ENCODE measurements at regions not wholly inside any gene's neighbourhood (a gene's known extent, or its start where the extent isn't known, plus 50 kb on each side); places are given as distances from the start of the nearest gene placed in this dataset.
"Not testable (repeated sequence)": the region's sequence is repeated elsewhere in the genome, so short reads cannot be mapped to it uniquely, and the experiment has no call there.

DNA sequence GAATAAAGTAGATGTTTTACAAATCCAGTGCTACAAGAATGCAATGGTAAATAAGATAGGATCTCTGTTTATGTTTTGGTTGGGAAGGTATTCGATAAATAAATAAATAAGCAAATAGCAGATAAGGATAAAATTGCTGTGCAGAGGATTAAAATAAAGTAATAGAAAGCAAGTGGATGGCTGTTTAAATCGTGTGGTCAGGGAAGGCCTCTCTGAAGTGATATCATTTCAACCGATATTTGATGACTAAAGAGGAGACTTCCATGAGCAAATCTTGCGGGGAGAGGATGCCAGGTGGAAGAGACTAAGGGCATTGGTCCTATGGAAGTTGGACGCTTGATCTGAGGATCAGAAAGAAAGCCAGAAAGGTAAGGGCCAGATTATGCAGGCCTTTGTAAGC lies 92.0 kb upstream of the CCN2 start:
- DNase-seq = no peak

DNA sequence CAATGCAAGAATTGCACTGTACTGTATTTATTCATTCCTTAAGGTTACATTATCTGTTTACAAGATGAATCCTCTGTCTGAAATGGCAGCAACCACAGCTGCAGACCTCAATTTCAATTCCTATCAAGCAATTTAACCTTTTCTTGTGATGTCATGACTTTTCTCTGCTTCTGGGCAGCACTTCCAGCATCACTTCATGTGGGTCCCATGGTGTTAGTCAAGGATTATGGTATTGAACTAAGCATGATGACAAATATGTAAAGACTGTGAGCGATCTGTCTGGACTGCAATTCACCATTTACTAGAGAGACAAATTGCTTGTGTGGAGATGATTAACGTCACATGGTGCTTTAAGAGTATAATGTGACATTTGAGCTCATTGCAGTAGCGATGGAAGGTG lies 90.5 kb upstream of the CCN2 start:
- DNase-seq = peak; percentile 74

DNA sequence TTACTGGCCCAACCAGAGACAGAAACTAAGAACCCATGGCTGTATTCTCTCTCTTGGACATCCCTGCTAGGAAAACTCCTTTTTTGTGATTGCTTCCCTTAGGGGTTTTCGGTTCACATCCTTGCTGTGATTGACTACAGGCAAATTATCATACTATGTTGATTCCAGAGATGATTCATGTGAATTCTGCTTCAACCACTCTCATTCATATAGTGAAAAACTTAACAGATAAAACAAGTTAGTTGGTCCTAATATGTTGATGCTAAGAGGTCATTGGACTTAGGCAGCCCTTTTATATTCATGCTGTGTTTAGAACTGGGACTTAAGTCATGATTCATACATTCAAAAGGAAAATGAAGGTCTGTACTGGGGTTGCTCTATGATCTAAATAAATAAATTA lies 76.9 kb upstream of the CCN2 start:
- DNase-seq = no peak

GRCh38 chr6:132025468-132025867 lies 74.3 kb upstream of the CCN2 start:
- no peak for DNase-seq

DNA sequence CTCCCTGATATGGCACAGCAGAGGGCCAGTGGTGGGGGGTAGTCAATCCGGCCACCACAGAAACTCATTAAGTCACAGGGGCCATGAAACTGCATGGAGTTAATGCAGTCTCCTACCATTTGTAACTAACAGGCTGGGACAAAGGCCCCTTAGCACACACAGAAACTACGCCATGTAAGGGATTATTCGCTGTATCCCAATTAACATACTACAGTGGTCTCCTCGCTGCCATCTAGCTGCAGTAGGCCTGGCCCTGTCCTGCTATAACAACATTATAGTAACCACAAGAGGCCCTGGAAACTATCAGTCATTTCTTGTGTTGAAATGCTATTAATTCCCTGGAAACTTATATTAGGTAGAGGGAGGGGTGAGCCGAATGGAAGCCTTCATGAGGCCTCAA lies 72.3 kb upstream of the CCN2 start:
- DNase-seq = peak; percentile 42

DNA sequence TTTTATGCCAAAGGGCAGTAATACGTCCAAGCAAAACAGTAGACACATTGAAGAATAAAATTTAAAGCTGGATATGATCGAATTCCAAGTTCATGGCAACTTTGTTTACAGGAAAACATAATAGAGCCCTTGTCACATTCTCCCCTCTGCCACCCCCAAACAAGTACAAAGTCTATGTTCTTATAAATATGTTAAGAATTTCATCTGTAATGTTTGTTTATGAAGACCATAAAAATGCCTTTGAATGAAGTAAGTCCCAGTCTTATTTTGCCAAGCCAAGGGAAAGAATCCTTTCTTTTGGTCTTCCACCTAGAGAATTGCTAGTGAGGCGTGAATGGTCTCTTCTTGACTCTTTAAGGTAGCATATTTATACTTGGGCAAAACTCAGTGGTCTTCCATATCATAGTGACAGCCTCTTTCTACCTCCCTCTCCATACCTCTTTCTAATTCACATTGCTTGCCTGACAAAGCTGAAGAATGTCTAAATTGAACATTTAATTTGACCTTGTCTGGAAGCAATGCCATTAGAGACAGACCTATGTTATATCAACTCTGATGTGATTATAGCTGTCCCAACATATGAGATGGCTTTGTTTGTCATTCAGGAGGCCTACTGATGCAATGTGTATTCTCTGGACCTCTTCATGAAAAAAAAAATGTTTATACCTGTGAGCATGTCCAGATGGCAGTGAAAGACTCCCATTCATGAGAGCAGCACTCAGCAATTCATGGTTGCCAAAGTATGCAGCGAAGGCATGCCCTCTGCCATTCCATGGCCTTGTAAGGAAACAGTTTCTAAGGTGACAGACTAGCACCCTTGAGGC lies 70.6 kb upstream of the CCN2 start:
- DNase-seq = peak; percentile 6

- DNase-seq = not testable (repeated sequence)
These were observed 69.7 kb upstream of the CCN2 start for GRCh38 chr6:132020918-132021317.

DNA sequence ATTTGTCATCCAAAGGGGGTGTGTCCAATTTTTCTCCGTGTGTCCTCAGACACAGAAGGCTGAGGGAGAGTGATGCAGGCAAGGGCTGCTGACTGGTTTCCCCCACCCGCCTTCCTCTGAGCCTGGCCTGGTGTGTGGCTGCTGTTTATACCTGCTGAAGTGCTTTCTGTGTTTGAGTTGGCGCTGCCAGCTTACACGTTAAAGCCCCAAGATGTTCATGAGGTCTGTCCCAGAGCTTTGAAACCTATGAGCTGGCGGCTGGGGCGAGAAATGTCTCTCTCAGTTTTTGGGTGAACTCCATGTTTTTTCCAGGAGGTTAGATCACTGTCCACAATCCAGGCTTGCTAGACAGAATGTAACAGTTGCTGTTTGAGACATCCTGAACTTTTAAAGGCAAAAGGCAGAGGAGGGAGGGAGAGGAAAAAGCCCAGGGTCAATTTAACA lies 69.0 kb upstream of the CCN2 start:
- DNase-seq = peak; percentile 12

GRCh38 chr6:132019586-132019985 lies 68.4 kb upstream of the CCN2 start:
- DNase-seq = no peak

GRCh38 chr6:132017942-132018341 lies 66.8 kb upstream of the CCN2 start:
- DNase-seq = no peak

DNA sequence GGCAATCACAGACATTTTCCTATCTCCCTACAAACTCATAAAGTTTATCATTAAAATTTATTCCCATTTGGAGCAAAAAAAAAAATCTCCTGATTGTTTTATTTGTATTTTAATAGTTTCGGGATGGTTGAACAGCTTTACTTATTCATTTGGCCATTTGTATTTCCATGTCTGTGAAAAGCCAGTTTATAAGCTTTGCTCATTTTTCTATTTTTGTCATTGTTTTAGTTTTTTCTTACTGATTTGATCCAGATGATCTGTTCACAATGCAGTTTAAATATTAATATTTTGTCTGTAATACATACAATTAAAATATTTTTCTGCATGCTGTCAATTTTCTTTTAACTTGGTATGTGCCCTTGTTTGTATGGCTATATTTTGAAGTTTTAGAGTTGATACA lies 65.2 kb upstream of the CCN2 start:
- no peak for DNase-seq

DNA sequence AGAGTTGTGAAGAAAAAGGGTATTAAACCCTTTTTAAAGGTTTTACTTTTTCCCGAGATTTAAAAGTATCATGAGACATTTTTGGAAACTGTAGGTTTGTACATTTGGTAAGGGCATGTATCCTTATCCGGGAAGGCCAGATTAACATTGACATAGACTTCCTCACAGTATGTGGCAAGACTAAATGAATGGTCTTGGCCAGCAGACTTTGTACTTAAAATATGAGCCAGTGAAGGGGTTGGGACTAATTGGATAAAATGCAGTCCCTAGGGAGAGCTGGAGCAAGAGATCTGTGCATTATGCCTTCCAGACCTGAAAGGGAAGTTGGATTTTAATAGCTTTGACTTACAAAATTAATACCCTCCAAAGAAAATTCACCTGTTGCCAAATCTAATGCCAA lies 60.4 kb upstream of the CCN2 start:
- DNase-seq = peak; percentile 46

- DNase-seq = no peak
These were observed 58.0 kb upstream of the CCN2 start for GRCh38 chr6:132009175-132009574.

DNA sequence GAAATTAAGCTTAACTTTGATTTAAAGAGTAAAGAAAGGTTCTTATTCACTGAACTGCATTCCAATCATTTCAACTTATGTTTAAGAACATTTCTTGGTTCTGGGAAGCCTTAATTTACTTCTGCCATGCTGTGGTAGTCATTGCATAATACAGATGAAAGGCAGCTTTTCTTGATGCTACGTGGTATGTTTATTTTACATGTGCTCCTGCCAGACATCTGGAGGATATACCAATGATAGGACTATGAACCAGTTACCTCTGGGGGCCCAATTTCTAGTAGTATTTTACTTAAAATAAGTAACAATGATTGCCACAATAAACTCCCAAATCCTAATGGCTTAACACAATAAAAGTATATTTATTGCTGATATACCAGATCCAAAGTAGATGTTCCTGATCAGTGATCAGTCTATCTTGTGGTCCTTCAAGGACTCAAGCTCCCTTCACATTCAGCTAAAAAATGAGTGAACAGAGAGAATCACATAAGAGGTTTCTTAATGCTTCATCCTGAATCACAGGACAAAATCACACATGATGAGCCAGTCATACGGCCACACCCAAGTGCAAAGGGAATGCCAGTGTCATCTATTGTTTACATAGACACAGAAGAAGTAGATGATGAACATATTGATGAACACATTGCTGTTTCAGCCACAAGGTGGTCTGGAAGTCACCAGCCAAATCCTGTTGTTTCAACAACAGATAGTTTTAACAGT lies 56.5 kb upstream of the CCN2 start:
- DNase-seq = peak; percentile 71

DNA sequence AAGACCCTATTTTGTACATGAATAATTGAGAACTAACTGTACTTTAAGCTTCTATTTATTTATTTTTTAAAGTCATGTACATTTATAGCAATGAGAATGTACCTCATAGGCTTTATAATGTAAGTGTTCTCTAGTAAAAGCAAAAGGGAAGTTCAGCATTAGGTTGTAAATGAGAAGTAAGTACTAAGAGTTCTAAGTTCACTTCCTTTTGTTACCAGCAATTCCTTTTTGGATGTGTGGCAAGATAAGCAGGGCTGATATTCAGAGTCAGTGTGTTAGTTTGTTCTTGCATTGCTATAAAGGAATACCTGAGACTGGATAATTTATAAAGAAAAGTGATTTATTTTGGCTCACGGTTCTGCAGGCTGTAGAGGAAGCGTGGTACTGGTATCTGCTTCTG lies 54.0 kb upstream of the CCN2 start:
- DNase-seq = no peak

GRCh38 chr6:132004668-132005067 lies 53.5 kb upstream of the CCN2 start:
- no peak for DNase-seq

DNA sequence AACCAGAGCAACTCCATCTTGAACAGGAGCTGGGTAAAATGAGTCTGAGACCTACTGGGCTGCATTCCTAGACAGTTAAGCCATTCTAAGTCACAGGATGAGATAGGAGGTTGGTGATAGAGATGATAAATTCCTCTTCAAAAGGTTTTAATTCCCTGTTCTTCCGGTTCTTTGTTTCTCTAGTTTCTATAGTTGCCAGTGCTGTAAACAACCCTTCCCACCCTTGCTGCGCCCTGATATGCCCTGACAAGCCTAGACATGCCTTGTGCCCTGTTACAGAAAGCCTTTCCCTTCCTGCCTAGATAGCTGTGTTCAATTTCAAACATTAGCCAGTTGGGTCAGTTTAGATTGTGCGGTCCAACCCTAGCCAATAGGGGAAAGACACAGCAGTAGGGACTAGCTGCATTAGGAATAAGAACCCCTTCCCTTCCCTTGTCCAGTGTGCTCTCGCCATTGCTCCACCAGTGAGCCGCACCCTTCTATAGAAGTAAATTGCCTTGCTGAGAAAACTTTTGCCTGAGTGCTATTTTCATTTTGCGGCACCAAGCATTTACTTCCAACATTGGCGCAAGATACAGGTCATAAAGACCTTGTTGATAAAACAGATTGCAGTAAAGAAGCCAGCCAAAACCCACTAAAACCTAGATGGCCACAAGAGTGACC lies 52.5 kb upstream of the CCN2 start:
- DNase-seq = no peak
